Endodermal cell (in vitro differentiated cells): ENCODE measurements at regions not wholly inside any gene's neighbourhood (a gene's known extent, or its start where the extent isn't known, plus 50 kb on each side); places are given as distances from the start of the nearest gene placed in this dataset.
A peak's percentile ranks its signal among the peaks of the same experiment; 100 is the strongest.

Experiments
- DNase-seq: peaks from one replicate; pipeline ENCODE4 v3.0.0-alpha.2; 2017
- H3K27ac ChIP-seq: 2 replicates; pipeline ENCODE4 v1.5.1; 2013; ENCODE audit warnings: mild to moderate bottlenecking, low read depth, low read length, moderate library complexity
- H3K27me3 ChIP-seq: 2 replicates; pipeline ENCODE4 v1.6.1; 2013; ENCODE audit warnings: mild to moderate bottlenecking, low read length, moderate library complexity; ENCODE audit not compliant: insufficient read depth, control insufficient read depth, poor library complexity, severe bottlenecking
- H3K36me3 ChIP-seq: 2 replicates; pipeline ENCODE4 v1.7.0; 2013; ENCODE audit warnings: mild to moderate bottlenecking, low read length, moderate library complexity; ENCODE audit not compliant: control insufficient read depth, insufficient read depth
- H3K4me1 ChIP-seq: one replicate; pipeline ENCODE4 v1.7.0; 2013; ENCODE audit warnings: low read length; ENCODE audit not compliant: control insufficient read depth, insufficient read depth
- H3K4me3 ChIP-seq: 2 replicates; pipeline ENCODE4 v1.5.1; 2013; ENCODE audit warnings: mild to moderate bottlenecking, low read length, moderate library complexity
- H3K9ac ChIP-seq: 2 replicates; pipeline ENCODE4 v1.6.1; 2013; ENCODE audit warnings: mild to moderate bottlenecking, low read length, moderate library complexity; ENCODE audit not compliant: poor library complexity, severe bottlenecking; ENCODE audit errors: extremely low read depth
- H3K9me3 ChIP-seq: 2 replicates; pipeline ENCODE4 v1.6.1; 2013; ENCODE audit warnings: mild to moderate bottlenecking, low read length, moderate library complexity; ENCODE audit not compliant: control insufficient read depth
- H3K27ac Mint-ChIP-seq: 2 replicates; pipeline ENCODE4 v1.8.0; 2020; ENCODE audit warnings: mixed read lengths
- H3K27me3 Mint-ChIP-seq: 2 replicates; pipeline ENCODE4 v1.8.0; 2021; ENCODE audit warnings: mild to moderate bottlenecking, mixed read lengths; ENCODE audit not compliant: insufficient read depth
- H3K36me3 Mint-ChIP-seq: 2 replicates; pipeline ENCODE4 v1.8.0; 2020; ENCODE audit warnings: low read depth, mixed read lengths
- H3K4me1 Mint-ChIP-seq: 2 replicates; pipeline ENCODE4 v1.8.0; 2020; ENCODE audit warnings: mixed read lengths
- H3K4me3 Mint-ChIP-seq: 2 replicates; pipeline ENCODE4 v1.8.0; 2020; ENCODE audit warnings: mild to moderate bottlenecking, moderate library complexity, mixed read lengths
- H3K9me3 Mint-ChIP-seq: 2 replicates; pipeline ENCODE4 v1.8.0; 2020; ENCODE audit warnings: mild to moderate bottlenecking, mixed read lengths
- CTCF ChIP-seq: fragments of 200-600 bp; sonication (generic); conservative IDR thresholded peaks from 2 replicates; pipeline ENCODE4 v1.5.0; 2021; ENCODE audit warnings: antibody characterized with exemption, mild to moderate bottlenecking
- WGBS, 2 experiments: methylation state at CpG; one replicate each; pipeline versions ENCODE4 v1.1.5 to v1.1.7; 2013; ENCODE audit warnings: missing lambda C conversion rate in 2 of 2, mixed read lengths in 1 of 2; ENCODE audit not compliant: insufficient coverage in 1 of 2, insufficient read length in 1 of 2; 5-methylcytosine and 5-hydroxymethylcytosine counted together

DNA sequence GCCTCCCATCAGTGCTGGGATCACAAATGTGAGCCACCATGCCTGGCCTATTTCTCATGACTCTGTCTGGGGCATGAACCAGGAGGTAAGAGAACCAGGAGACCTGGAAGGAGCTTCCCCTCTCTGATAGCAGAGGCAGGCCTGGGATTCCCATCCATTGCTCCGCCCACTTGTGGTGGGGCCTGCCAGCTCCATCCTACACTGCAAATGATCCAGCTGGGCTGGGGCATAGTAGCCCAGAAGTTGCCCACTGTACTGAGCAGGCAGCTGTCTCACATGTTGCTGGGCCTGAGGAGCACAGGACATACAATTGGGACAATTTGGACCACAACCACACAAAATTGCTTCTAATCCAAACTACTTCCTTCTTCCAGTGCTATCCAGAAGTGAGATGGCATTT lies 91.0 kb downstream of the MARCHF4 start:
- Mint-ChIP-seq H3K4me3 (no peak overlapping the region), H3K4me1 (peaks cover 41% of the 10 kb centered on the region), H3K27ac (no peak overlapping the region), H3K27me3 (peaks cover 9% of the 10 kb centered on the region), H3K9me3 (no peaks in the 10 kb centered on the region), H3K36me3 (no peaks in the 10 kb centered on the region)
- DNase-seq = peak; percentile 65
- 90 to 100% methylated on average over 1 of the region's 1 CpG for WGBS, 2 experiments
- Histone ChIP-seq H3K27ac (no peak overlapping the region), H3K9me3 (no peaks in the 10 kb centered on the region), H3K27me3 (no peaks in the 10 kb centered on the region), H3K4me1 (peaks cover 15% of the 10 kb centered on the region), H3K4me3 (no peak overlapping the region), H3K36me3 (no peaks in the 10 kb centered on the region), H3K9ac (no peak overlapping the region)
- no peak for TF ChIP-seq CTCF

- no peaks in the 10 kb centered on the region for H3K27me3 ChIP-seq
- no peak overlapping the region for H3K9ac ChIP-seq
- no peak overlapping the region for H3K27ac Mint-ChIP-seq
- no peak overlapping the region for H3K4me3 ChIP-seq
- H3K4me1 ChIP-seq = peaks cover 24% of the 10 kb centered on the region
- no peaks in the 10 kb centered on the region for H3K9me3 Mint-ChIP-seq
- TF ChIP-seq CTCF = no peak
- H3K9me3 ChIP-seq = no peaks in the 10 kb centered on the region
- H3K27ac ChIP-seq = no peak overlapping the region
- 80 to 91% methylated on average over 2 to 3 of the region's 3 CpGs for WGBS, 2 experiments
- peaks cover 37% of the 10 kb centered on the region for H3K4me1 Mint-ChIP-seq
- H3K27me3 Mint-ChIP-seq = peaks cover 9% of the 10 kb centered on the region
- no peaks in the 10 kb centered on the region for H3K36me3 Mint-ChIP-seq
- H3K4me3 Mint-ChIP-seq = no peak overlapping the region
- H3K36me3 ChIP-seq = no peaks in the 10 kb centered on the region
- DNase-seq = no peak
These were observed 92.8 kb downstream of the MARCHF4 start for GRCh38 chr2:216279459-216279858.

DNA sequence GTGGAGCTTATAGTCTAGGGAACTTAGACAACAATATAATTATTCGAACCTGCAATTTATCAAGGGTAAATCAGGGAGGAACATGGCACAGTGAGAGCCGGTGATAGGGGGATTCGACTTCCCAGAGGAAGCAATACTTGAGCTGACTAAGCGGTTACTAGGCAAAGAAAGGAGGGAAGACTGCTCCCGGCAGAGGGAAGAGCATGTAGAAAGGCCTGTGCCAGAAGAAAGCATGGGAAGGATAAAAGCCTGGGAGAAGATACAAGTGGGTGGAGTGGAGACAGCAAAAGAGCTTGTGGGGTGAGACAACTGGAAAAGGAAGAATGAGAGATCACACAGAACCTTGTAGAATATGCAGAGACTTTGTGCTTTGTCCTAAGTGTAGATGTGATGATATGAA lies 93.3 kb downstream of the MARCHF4 start:
- TF ChIP-seq CTCF = no peak
- Histone ChIP-seq H3K27ac (no peak overlapping the region), H3K4me1 (peaks cover 25% of the 10 kb centered on the region), H3K4me3 (no peak overlapping the region), H3K27me3 (no peaks in the 10 kb centered on the region), H3K9me3 (no peaks in the 10 kb centered on the region), H3K36me3 (no peaks in the 10 kb centered on the region), H3K9ac (no peak overlapping the region)
- H3K27me3 Mint-ChIP-seq = peaks cover 9% of the 10 kb centered on the region
- no peak overlapping the region for H3K27ac Mint-ChIP-seq
- DNase-seq = no peak
- no peaks in the 10 kb centered on the region for H3K36me3 Mint-ChIP-seq
- no peaks in the 10 kb centered on the region for H3K9me3 Mint-ChIP-seq
- H3K4me3 Mint-ChIP-seq = no peak overlapping the region
- WGBS, 2 experiments = 84 to 89% methylated on average over 4 to 5 of the region's 5 CpGs
- H3K4me1 Mint-ChIP-seq = peaks cover 40% of the 10 kb centered on the region
